AG04449 (cell line): ENCODE measurements at regions not wholly inside any gene's neighbourhood (a gene's known extent, or its start where the extent isn't known, plus 50 kb on each side); places are given as distances from the start of the nearest gene placed in this dataset.

Experiments
- CTCF ChIA-PET: fragments of 350-600 bp; formaldehyde crosslinking; extraction: SDS; loops from one replicate; lab custom pipeline; 2021; ENCODE audit warnings: antibody characterized with exemption; lab: Yijun Ruan, JAX
- POLR2A ChIA-PET: fragments of 400-600, 350-600 bp; formaldehyde crosslinking; extraction: SDS; loops from one replicate; lab custom pipeline; 2020; ENCODE audit warnings: antibody characterized with exemption, inconsistent platforms; lab: Yijun Ruan, JAX
- DNase-seq: peaks from one replicate; pipeline ENCODE4 v3.0.0-alpha.2; 2010; ENCODE audit warnings: low read depth, low spot score
- H3K4me3 ChIP-seq: 2 replicates; pipeline ENCODE4 v1.5.1; 2011; ENCODE audit warnings: low read depth, mild to moderate bottlenecking, control low read depth, low read length
- CTCF ChIP-seq: IDR thresholded peaks from one replicate; pipeline ENCODE4 v1.5.1; 2011; ENCODE audit warnings: mild to moderate bottlenecking, moderate library complexity, low read length, control low read depth, inconsistent platforms; ENCODE audit not compliant: insufficient read depth; ENCODE audit errors: missing control alignments

- no peak overlapping the region for H3K4me3 ChIP-seq
- TF ChIP-seq CTCF = no peak
- ChIA-PET CTCF (no interaction called here), POLR2A (no interaction called here)
- no peak for DNase-seq
Observed at GRCh38 chr7:110262251-110262650, 828.7 kb upstream of the LRRN3 start.

GRCh38 chr7:110264288-110264687, 826.6 kb upstream of the LRRN3 start:
- ChIA-PET CTCF (no interaction called here), POLR2A (no interaction called here)
- DNase-seq = no peak
- TF ChIP-seq CTCF = no peak
- no peak overlapping the region for H3K4me3 ChIP-seq

DNA sequence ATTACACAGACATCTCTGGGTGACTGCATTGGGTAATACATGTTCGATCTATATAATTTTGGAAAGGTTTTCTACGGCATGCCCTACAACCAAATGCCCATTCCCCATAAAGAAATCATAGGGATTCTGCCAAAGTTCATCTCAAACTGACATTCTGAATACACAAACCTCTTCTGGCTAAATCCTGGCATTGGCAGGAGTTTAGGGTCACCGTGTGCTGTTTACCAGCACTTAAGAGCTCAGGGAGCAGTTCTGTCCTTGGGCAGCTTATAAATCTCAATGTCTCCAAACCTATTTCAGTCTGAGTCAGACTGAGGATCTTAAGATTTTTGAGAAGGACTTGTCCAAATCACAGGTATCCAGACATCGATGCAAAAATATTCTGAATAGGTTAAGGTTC, 809.6 kb upstream of the LRRN3 start:
- H3K4me3 ChIP-seq = no peak overlapping the region
- ChIA-PET CTCF (no interaction called here), POLR2A (no interaction called here)
- DNase-seq = no peak
- TF ChIP-seq CTCF = no peak

- ChIA-PET POLR2A (no interaction called here), CTCF (no interaction called here)
- no peak overlapping the region for H3K4me3 ChIP-seq
- TF ChIP-seq CTCF = no peak
- DNase-seq = no peak
Observed at GRCh38 chr7:110283056-110283455, 807.9 kb upstream of the LRRN3 start.

DNA sequence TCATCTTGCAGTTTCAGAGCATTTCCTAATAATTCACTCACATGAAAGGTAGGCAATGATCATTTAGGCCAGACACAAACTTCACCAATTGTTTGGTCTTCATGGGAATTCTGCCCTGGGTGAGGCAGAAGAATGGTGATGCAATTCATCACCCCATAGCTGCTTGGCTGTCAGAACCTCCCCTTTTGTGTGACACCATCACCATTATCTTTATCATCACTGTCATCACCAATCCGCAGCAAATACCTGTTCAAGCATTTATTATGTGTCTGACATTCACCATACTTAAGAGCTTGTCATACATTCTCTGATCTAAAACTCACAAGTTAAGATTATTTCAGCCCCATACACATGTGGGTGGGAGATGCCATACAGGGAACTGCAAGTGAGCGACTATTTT, 799.5 kb upstream of the LRRN3 start:
- no peak for DNase-seq
- ChIA-PET CTCF (no interaction called here), POLR2A (no interaction called here)
- no peak overlapping the region for H3K4me3 ChIP-seq
- no peak for TF ChIP-seq CTCF

- CTCF ChIA-PET = no interaction called here
- DNase-seq = no peak
- TF ChIP-seq CTCF = no peak
- POLR2A ChIA-PET = no interaction called here
- H3K4me3 ChIP-seq = no peak overlapping the region
Observed at GRCh38 chr7:110296321-110296720, 794.6 kb upstream of the LRRN3 start.

DNA sequence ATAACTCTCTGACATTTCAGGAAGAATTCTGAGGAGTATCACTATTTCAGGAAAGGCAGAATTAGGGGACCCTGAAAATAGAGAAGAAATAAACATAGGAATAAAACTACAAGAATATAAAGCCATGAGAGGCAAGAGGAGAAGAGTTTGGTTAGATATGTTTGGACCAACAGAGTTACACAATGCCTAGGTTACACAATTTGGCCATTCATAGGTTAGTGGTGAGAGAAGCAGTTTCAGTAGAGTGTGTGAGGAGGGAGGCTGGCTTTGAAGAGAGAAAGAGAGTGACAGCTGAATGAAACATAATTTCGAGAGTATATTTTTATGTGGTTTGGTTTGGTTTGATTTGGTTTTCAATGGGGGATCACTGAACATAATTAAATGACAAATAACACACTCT, 783.2 kb upstream of the LRRN3 start:
- POLR2A ChIA-PET = no interaction called here
- DNase-seq = no peak
- H3K4me3 ChIP-seq = no peak overlapping the region
- CTCF ChIA-PET = no interaction called here
- no peak for TF ChIP-seq CTCF
